ENCODE measurements at regions not wholly inside any gene's neighbourhood (a gene's known extent, or its start where the extent isn't known, plus 50 kb on each side); places are given as distances from the start of the nearest gene placed in this dataset.

DNA sequence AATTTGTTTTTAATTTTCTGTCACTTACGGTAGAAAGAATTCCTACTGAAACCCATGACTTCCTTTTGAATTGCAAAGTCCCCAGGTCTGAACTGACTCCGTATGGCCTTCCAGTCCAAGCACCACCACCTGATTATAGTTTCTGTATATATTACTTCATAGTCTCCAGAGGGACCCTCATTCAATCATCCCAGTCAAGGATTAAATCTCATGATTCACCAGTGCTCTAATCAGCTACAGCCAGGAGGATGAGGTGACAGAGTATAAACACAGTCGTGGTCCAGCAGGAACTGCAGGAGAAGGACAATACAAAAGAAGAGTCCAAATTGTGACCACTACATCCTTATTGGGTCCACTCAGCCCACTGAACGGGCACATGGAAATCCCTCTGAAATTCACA is 418.9 kb upstream of the C16orf82 start:
- peaks cover 8% of the 10 kb centered on the region for H3K27me3 Mint-ChIP-seq
- no peak overlapping the region for H3K4me3 Mint-ChIP-seq
- no peak overlapping the region for H3K4me3 ChIP-seq (ENCODE audit: low read depth, low read length)
- peaks cover 2 to 19% (median 11%) of the 10 kb centered on the region in 4 donors for H3K4me1 Mint-ChIP-seq
- peaks cover 3% of the 10 kb centered on the region for H3K27me3 ChIP-seq (ENCODE audit: control insufficient read depth, insufficient read depth, low read length)
- no peak for DNase-seq
- H3K9me3 ChIP-seq (ENCODE audit: control insufficient read depth in 2 of 2, low read length in 2 of 2) = no peaks in the 10 kb centered on the region
- no peak for ATAC-seq (ENCODE audit: low read depth in 2 of 2)
- H3K9me3 Mint-ChIP-seq = peaks cover 0 to 2% (median 0%) of the 10 kb centered on the region in 7 donors
- peaks cover 5% of the 10 kb centered on the region for H3K4me1 ChIP-seq (ENCODE audit: control insufficient read depth, insufficient read depth, low read length, poor library complexity, severe bottlenecking)
- no peaks in the 10 kb centered on the region for H3K36me3 Mint-ChIP-seq
- H3K27ac Mint-ChIP-seq = no peak overlapping the region
- H3K36me3 ChIP-seq (ENCODE audit: control insufficient read depth, insufficient read depth, low read length) = no peaks in the 10 kb centered on the region
- H3K27ac ChIP-seq (ENCODE audit: insufficient read depth, low read length, poor library complexity, severe bottlenecking) = no peak overlapping the region

GRCh38 chr16:26648851-26649250 is 417.9 kb upstream of the C16orf82 start:
- Mint-ChIP-seq H3K9me3 (peaks cover 0 to 2% (median 0%) of the 10 kb centered on the region in 7 donors), H3K36me3 (no peaks in the 10 kb centered on the region), H3K27me3 (peaks cover 8% of the 10 kb centered on the region), H3K27ac (no peak overlapping the region), H3K4me1 (peaks cover 2 to 12% (median 7%) of the 10 kb centered on the region in 4 donors), H3K4me3 (no peak overlapping the region)
- peaks cover 5% of the 10 kb centered on the region for H3K4me1 ChIP-seq (ENCODE audit: control insufficient read depth, insufficient read depth, low read length, poor library complexity, severe bottlenecking)
- H3K4me3 ChIP-seq (ENCODE audit: low read depth, low read length) = no peak overlapping the region
- ATAC-seq (ENCODE audit: low read depth in 2 of 2) (no peak), DNase-seq (no peak)
- no peaks in the 10 kb centered on the region for H3K36me3 ChIP-seq (ENCODE audit: control insufficient read depth, insufficient read depth, low read length)
- H3K27ac ChIP-seq (ENCODE audit: insufficient read depth, low read length, poor library complexity, severe bottlenecking) = no peak overlapping the region
- peaks cover 3% of the 10 kb centered on the region for H3K27me3 ChIP-seq (ENCODE audit: control insufficient read depth, insufficient read depth, low read length)
- no peaks in the 10 kb centered on the region for H3K9me3 ChIP-seq (ENCODE audit: control insufficient read depth in 2 of 2, low read length in 2 of 2)

GRCh38 chr16:26649381-26650045 is 417.2 kb upstream of the C16orf82 start:
- Mint-ChIP-seq H3K27ac (no peak overlapping the region), H3K27me3 (peaks cover 8% of the 10 kb centered on the region), H3K4me3 (no peak overlapping the region), H3K36me3 (no peaks in the 10 kb centered on the region), H3K4me1 (peaks cover 0 to 12% (median 6%) of the 10 kb centered on the region in 4 donors), H3K9me3 (peaks cover 0 to 2% (median 0%) of the 10 kb centered on the region in 7 donors)
- no peak overlapping the region for H3K27ac ChIP-seq (ENCODE audit: insufficient read depth, low read length, poor library complexity, severe bottlenecking)
- peaks cover 3% of the 10 kb centered on the region for H3K27me3 ChIP-seq (ENCODE audit: control insufficient read depth, insufficient read depth, low read length)
- H3K4me3 ChIP-seq (ENCODE audit: low read depth, low read length) = no peak overlapping the region
- ATAC-seq (ENCODE audit: low read depth in 2 of 2) (no peak), DNase-seq (no peak)
- H3K36me3 ChIP-seq (ENCODE audit: control insufficient read depth, insufficient read depth, low read length) = no peaks in the 10 kb centered on the region
- H3K9me3 ChIP-seq (ENCODE audit: control insufficient read depth in 2 of 2, low read length in 2 of 2) = no peaks in the 10 kb centered on the region
- peaks cover 5% of the 10 kb centered on the region for H3K4me1 ChIP-seq (ENCODE audit: control insufficient read depth, insufficient read depth, low read length, poor library complexity, severe bottlenecking)

GRCh38 chr16:26651464-26651863 is 415.3 kb upstream of the C16orf82 start:
- ATAC-seq (ENCODE audit: low read depth in 2 of 2) = no peak
- Mint-ChIP-seq H3K27me3 (peaks cover 10% of the 10 kb centered on the region), H3K4me1 (peaks cover 0 to 4% (median 0%) of the 10 kb centered on the region in 4 donors), H3K27ac (no peak overlapping the region), H3K36me3 (no peaks in the 10 kb centered on the region), H3K4me3 (no peak overlapping the region), H3K9me3 (peaks cover 0 to 2% (median 0%) of the 10 kb centered on the region in 7 donors)
- H3K4me3 ChIP-seq (ENCODE audit: low read depth, low read length) = no peak overlapping the region
- peaks cover 3% of the 10 kb centered on the region for H3K27me3 ChIP-seq (ENCODE audit: control insufficient read depth, insufficient read depth, low read length)
- H3K9me3 ChIP-seq (ENCODE audit: control insufficient read depth in 2 of 2, low read length in 2 of 2) = no peaks in the 10 kb centered on the region
- no peak overlapping the region for H3K27ac ChIP-seq (ENCODE audit: insufficient read depth, low read length, poor library complexity, severe bottlenecking)
- DNase-seq = no peak
- no peaks in the 10 kb centered on the region for H3K4me1 ChIP-seq (ENCODE audit: control insufficient read depth, insufficient read depth, low read length, poor library complexity, severe bottlenecking)
- no peaks in the 10 kb centered on the region for H3K36me3 ChIP-seq (ENCODE audit: control insufficient read depth, insufficient read depth, low read length)

DNA sequence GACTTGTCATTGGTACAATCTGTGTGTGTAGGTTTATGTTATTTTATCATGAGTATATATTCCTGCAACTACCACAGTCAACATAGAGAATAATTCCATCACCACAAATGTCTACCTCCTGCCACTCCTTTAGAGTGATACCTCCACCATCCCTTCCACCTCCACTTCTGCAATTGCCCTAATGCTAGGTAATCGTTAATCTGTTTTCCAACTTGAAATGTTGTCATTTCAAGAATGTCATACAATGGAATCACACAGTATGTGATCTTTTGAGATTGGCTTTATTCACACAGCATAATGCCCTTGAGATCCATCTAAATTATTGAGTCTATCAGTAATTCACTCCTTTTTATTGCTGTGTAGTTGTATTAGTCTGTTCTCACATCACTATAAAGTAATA is 414.8 kb upstream of the C16orf82 start:
- peaks cover 3% of the 10 kb centered on the region for H3K27me3 ChIP-seq (ENCODE audit: control insufficient read depth, insufficient read depth, low read length)
- H3K9me3 ChIP-seq (ENCODE audit: control insufficient read depth in 2 of 2, low read length in 2 of 2) = peaks cover 0 to 2% of the 10 kb centered on the region in 2 experiments
- no peaks in the 10 kb centered on the region for H3K4me1 ChIP-seq (ENCODE audit: control insufficient read depth, insufficient read depth, low read length, poor library complexity, severe bottlenecking)
- H3K27ac Mint-ChIP-seq = no peak overlapping the region
- no peak overlapping the region for H3K27ac ChIP-seq (ENCODE audit: insufficient read depth, low read length, poor library complexity, severe bottlenecking)
- ATAC-seq (ENCODE audit: low read depth in 2 of 2) = no peak
- DNase-seq = no peak
- H3K4me3 ChIP-seq (ENCODE audit: low read depth, low read length) = no peak overlapping the region
- H3K4me3 Mint-ChIP-seq = no peak overlapping the region
- H3K36me3 ChIP-seq (ENCODE audit: control insufficient read depth, insufficient read depth, low read length) = no peaks in the 10 kb centered on the region
- H3K9me3 Mint-ChIP-seq = peaks cover 0 to 5% (median 0%) of the 10 kb centered on the region in 7 donors
- no peaks in the 10 kb centered on the region for H3K36me3 Mint-ChIP-seq
- peaks cover 0 to 4% (median 0%) of the 10 kb centered on the region in 4 donors for H3K4me1 Mint-ChIP-seq
- H3K27me3 Mint-ChIP-seq = peaks cover 14% of the 10 kb centered on the region

GRCh38 chr16:26658486-26658885 is 408.2 kb upstream of the C16orf82 start:
- Mint-ChIP-seq H3K9me3 (peaks cover 0 to 5% (median 1%) of the 10 kb centered on the region in 7 donors), H3K4me3 (no peak overlapping the region)

DNA sequence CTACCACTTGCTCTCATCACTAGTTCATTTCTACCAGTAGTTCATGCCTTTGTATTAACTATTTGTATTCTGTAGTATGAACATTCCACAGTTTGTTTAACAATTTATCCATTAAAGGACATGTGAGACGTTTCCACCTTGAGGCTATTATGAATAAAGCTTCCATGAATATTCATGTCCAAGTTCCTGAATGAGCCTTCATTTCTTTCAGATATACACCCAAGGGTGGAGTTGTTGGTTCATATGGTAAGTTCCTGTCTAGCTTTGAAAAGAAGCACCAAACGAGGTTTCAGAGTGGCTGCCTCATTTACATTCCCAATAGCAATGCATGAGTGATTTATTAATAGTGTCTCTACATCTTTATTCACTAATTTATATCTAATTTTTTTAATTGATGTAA is 407.8 kb upstream of the C16orf82 start:
- peaks cover 0 to 3% (median 0%) of the 10 kb centered on the region in 4 donors for H3K4me1 Mint-ChIP-seq
- H3K36me3 Mint-ChIP-seq = no peaks in the 10 kb centered on the region
- Histone ChIP-seq H3K27me3 (ENCODE audit: control insufficient read depth, insufficient read depth, low read length) (no peaks in the 10 kb centered on the region), H3K4me3 (ENCODE audit: low read depth, low read length) (no peak overlapping the region), H3K36me3 (ENCODE audit: control insufficient read depth, insufficient read depth, low read length) (no peaks in the 10 kb centered on the region), H3K27ac (ENCODE audit: insufficient read depth, low read length, poor library complexity, severe bottlenecking) (no peak overlapping the region), H3K4me1 (ENCODE audit: control insufficient read depth, insufficient read depth, low read length, poor library complexity, severe bottlenecking) (no peaks in the 10 kb centered on the region), H3K9me3 (ENCODE audit: control insufficient read depth in 2 of 2, low read length in 2 of 2) (peaks cover 0 to 2% of the 10 kb centered on the region in 2 experiments)
- no peak overlapping the region for H3K27ac Mint-ChIP-seq
- H3K4me3 Mint-ChIP-seq = no peak overlapping the region
- H3K27me3 Mint-ChIP-seq = peaks cover 15% of the 10 kb centered on the region
- H3K9me3 Mint-ChIP-seq = peaks cover 0 to 5% (median 1%) of the 10 kb centered on the region in 7 donors
- DNase-seq (no peak), ATAC-seq (ENCODE audit: low read depth in 2 of 2) (no peak)

More at GRCh38 chr16:26658486-26658885, 408.2 kb upstream of the C16orf82 start:
- Histone ChIP-seq H3K4me1 (ENCODE audit: control insufficient read depth, insufficient read depth, low read length, poor library complexity, severe bottlenecking) (no peaks in the 10 kb centered on the region), H3K27ac (ENCODE audit: insufficient read depth, low read length, poor library complexity, severe bottlenecking) (no peak overlapping the region), H3K9me3 (ENCODE audit: control insufficient read depth in 2 of 2, low read length in 2 of 2) (peaks cover 0 to 2% of the 10 kb centered on the region in 2 experiments), H3K4me3 (ENCODE audit: low read depth, low read length) (no peak overlapping the region), H3K36me3 (ENCODE audit: control insufficient read depth, insufficient read depth, low read length) (no peaks in the 10 kb centered on the region), H3K27me3 (ENCODE audit: control insufficient read depth, insufficient read depth, low read length) (no peaks in the 10 kb centered on the region)
- ATAC-seq (ENCODE audit: low read depth in 2 of 2) (no peak), DNase-seq (no peak)
- H3K4me1 Mint-ChIP-seq = peaks cover 0 to 3% (median 0%) of the 10 kb centered on the region in 4 donors
- H3K27ac Mint-ChIP-seq = no peak overlapping the region
- peaks cover 15% of the 10 kb centered on the region for H3K27me3 Mint-ChIP-seq
- H3K36me3 Mint-ChIP-seq = no peaks in the 10 kb centered on the region

DNA sequence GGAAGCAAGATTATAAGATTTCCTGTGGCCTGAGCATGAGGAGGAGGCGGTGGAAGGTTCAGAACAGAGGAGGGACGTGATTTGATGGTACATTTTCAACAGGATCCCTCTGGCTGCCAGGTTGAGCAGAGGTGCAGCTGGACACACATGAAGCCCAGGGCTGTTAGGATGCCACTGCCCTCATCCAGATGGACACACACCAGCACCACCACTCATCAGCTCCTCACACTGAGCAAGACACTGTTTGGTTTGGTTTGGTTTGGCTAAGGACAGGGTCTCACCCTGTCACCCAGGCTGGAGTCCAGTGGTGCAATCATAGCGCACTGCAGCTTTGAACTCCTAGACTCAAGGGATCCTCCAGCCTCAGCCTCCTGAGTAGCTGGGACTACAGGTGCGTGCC is 402.6 kb upstream of the C16orf82 start:
- Mint-ChIP-seq H3K4me1 (peaks cover 0 to 10% (median 1%) of the 10 kb centered on the region in 4 donors), H3K4me3 (peak overlapping the region in 1 of 4 donors; percentile 70), H3K27ac (no peak overlapping the region), H3K27me3 (peaks cover 6% of the 10 kb centered on the region), H3K9me3 (peaks cover 0 to 1% (median 0%) of the 10 kb centered on the region in 7 donors), H3K36me3 (no peaks in the 10 kb centered on the region)
- H3K4me3 ChIP-seq (ENCODE audit: low read depth, low read length) = no peak overlapping the region
- no peaks in the 10 kb centered on the region for H3K36me3 ChIP-seq (ENCODE audit: control insufficient read depth, insufficient read depth, low read length)
- no peak overlapping the region for H3K27ac ChIP-seq (ENCODE audit: insufficient read depth, low read length, poor library complexity, severe bottlenecking)
- DNase-seq (no peak), ATAC-seq (ENCODE audit: low read depth in 2 of 2) (no peak)
- H3K9me3 ChIP-seq (ENCODE audit: control insufficient read depth in 2 of 2, low read length in 2 of 2) = no peaks in the 10 kb centered on the region
- no peaks in the 10 kb centered on the region for H3K4me1 ChIP-seq (ENCODE audit: control insufficient read depth, insufficient read depth, low read length, poor library complexity, severe bottlenecking)
- H3K27me3 ChIP-seq (ENCODE audit: control insufficient read depth, insufficient read depth, low read length) = no peaks in the 10 kb centered on the region
